Activated CD4-positive, alpha-beta T cell treated with anti-CD3 and anti-CD28 coated beads, Interleukin-2, amount 50 U/mL, for 48 hours (primary cell): ENCODE measurements at regions not wholly inside any gene's neighbourhood (a gene's known extent, or its start where the extent isn't known, plus 50 kb on each side); places are given as distances from the start of the nearest gene placed in this dataset.

ENCODE experiments used
- DNase-seq, 2 experiments: peaks; one replicate each; pipeline ENCODE4 v3.0.0-alpha.2; 2020

DNA sequence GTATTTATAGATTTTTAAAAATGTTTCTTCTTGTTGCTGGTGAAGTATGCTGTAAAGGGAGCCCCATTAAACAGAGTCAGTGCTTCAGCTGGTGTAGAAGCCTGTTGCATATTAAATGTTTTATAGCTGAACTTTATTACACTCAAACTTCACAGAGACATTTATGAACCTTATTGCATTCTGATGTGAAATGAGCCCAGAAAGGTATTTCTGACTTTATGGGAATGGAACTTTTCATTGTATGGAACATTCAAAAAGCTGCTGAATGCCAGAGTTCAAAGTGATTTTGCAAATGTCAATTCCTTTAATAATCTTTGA, 329.3 kb upstream of the RASGRP1 start:
- no peak for DNase-seq

DNA sequence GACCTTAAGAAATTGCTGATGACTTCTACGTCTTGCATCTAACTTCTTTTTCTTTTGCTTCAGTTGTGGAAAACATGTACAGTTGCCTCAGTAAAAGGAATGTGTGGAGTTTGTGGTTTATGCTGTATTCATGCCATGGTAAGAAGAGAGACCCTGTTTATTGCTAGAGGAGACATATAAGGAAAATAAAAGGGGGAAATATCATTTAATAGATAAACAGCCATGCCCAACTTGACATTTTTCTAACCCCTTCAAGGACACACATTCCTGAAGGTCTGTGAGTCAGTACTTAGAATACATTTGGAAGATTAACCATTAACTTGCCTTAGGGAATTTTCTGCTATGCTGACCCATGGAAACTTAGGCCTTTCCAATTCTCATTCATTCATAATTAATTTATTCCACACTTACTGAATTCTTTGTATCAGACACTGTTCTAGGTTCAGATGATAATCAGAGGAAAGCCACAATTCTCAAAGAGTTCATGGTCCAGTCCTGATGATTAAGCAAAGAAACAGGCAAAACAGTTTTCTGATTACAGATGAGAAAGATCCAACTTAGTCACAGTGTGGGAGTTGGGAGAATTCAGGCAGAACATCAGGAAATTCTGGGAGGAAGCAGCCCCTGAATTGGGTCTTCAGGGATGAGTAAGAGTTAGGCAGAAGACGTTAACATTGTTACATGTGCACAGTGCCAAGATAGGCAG, 329.8 kb upstream of the RASGRP1 start:
- DNase-seq: no peak

DNA sequence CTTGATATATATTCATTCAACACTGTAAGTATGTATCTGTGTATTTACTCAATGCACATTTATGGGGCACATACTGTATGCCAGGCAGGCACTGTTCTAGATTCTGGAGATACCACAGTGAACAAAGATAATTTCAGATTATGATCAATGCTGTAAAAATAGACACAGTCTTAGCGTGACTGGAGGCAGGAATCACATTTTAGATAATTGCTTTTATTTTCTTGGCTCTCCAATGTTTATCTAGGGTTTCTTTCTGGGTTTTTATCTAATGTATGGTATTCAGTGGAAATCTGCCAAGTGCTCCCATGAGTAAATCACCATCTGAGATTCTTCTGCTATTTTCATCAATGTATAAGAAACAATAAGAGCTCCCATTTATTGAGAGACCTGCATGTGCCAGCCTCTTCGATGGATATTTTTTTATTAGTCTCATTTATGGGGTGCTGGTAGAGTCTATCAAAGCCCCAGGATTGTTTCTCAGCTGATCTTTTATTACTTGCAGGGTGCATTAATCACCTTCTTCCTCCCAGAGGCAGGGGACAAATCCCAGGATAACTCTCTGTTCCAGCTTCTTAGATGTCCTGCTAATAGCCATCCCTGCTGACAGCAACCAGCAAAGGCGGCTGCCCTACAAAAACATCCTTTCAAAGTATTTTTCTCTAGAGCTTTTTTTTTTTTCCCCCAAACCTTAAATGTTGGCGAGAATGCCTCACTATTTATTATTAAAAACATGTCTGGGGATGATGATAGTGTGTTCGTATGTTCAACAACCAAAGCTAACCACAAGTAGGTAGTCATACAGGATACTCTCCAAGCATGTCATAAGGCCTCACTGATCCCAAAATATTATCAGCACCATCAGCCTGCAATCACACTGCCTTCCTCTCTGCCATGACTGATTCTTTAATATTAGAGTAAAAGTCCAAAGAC, 331.0 kb upstream of the RASGRP1 start:
- DNase-seq: no peak

DNA sequence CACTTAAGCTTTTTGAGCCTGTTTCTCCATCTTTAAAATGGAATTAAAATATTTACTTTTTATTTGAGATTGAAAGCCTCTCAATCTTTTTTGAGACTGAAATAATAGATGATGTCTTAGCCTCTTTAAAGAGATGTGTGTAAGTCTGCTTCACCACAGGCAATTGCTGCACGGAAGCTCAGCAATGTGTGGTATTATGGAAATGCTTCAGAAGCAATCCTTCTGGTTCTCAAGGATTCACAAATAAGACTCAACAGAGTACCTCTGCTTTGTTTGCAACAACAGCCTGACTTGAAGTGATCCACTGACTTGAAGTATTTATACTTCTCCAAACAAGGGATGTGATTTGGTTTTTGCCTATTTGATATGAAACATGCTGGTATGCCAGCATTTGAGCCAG, 332.0 kb upstream of the RASGRP1 start:
- no peak for DNase-seq

DNA sequence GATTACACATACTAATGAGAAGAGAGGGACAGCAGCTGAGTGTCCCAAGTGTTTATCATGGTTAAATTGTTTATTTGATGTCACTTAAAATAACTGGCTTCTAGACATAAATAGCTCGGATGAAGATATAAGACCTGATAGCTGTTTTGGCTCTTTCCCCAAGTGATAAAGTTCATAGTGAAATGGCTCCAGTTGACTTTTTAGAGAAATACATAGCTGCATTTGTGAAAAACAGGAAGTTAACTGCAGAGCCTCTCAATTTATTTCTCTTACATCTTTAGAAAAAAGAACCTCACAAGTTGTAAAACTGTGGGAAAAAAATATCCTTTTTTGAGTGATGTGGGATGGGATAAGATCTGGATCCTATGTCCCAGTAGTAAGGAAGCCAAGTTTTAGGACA, 332.9 kb upstream of the RASGRP1 start:
- no peak for DNase-seq

DNA sequence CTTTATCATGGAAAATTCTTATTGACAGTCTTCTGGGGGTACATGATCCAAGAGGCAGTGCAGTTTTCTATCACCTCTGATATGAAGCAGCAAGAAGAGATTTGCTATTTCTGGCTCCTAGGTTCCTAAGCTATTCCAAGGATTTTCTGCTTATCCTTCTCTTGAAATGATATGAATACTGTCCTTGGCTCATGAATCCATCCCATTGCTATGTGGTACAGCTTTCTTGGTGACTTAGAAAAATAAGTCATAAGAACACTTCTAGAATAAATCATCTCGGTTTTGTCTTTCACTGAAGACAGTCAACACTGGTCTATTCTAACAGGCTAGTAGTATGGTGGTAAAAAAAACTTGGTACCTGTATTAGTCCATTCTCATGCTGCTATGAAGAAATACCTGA, 333.6 kb upstream of the RASGRP1 start:
- DNase-seq: no peak

DNA sequence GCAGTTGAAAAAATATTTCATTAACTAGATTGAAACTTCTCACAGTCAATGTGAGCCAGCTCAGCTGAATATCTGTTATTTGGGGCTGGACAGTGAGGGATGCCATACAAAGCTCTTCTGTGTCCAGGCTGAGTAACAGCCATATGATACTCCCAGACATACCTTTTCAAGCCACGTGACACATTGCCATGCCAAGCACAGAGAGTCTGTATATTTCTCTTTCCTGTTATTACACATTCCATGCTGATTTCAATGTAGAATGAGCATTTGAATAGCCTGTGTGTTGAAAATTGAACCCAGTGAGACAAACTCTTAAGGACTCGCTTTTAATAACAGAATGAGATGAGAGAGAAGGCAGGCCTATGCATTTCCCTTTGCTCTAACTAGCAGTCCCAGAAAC, 334.7 kb upstream of the RASGRP1 start:
- DNase-seq: no peak

DNA sequence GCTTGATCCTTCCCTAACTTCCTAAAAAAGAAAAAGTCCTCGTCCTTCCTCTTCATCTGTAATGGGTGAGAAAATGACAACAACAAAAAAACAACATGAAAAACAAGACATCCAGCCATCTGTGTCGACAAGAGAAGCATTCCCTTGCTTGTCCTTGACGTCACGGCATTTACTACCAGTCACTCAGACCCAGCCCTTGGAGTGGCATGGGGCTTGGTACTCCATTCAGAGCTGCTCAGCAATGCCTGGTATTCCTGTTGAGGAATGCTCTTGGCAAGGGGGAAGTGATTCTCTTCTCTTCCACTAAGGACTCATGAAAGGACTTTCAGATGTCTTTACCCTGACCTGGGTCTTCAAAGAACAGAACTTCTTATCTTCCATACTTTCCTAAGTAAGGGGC, 339.7 kb upstream of the RASGRP1 start:
- no peak for DNase-seq

DNA sequence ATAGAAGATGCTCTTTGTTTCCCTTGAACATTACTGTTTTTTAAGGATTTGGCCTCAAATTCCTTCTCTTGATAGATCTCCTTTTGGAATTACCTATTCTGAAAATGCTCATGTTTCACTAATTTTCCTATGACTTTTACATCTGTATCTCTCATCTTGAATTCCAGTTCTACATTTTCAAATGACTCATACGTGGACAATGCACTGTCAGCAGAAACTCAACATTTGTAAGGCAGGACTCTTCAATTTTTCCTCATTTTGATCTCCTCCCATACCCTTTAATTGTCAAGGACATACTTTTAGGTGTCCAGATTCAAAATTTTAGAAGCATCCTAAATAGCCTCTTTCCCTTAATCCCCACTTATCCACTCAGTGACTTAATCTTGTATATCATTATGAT, 341.0 kb upstream of the RASGRP1 start:
- DNase-seq: no peak

DNA sequence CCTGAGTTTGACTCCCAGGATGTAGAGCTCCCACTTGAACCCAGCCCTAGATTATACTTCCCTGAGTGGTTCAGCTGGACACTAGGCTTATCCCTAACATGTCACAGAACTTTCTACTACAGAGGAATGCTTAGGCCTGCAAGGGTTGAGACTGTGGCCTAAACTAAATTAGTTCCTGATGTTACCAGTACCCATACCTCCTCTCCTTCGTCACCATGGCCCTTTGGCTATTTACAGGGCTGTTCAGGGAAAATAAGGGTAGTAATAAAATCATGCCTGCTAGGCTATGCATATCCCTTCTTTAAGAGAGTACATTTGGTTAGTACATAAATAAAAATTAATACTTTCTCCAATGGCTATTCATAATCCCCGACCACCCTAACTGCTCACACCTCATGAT, 356.4 kb upstream of the RASGRP1 start:
- DNase-seq: no peak

DNA sequence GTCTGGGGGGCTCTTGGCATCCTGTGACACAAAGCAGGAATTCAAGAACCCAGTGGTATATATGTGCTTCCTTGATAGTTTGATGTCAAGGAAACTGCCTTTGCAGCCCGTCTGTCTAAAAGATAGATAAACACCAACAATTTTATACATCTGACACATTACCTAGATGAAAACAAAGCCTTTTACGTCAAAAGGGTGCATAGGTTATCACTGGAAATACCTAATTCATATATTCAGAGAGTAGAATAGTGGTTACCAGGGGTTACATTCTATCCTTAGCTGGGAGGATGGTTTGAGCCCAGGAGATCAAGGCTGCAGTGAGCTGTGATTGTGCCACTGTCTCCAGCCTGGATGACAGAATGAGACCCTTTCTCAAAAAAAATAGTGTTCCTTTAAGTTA, 356.9 kb upstream of the RASGRP1 start:
- DNase-seq: no peak

DNA sequence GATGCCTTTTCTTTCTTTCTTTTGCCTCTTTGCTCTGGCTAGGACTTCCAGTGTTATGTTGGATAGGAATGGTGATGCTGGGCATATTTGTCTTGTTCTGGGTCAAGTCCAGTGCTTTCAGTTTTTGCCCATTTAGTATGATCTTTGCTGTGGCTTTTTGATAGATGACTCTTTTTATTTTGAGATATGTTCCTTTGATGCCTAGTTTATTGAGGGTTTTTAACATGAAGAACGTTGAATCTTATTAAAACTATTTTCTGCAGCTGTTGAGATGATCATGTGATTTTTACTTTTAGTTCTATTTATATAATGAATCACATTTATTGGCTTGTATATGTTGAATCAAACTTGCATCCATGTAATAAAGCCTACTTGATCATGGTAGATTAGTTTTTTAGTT, 363.8 kb upstream of the RASGRP1 start:
- no peak for DNase-seq

DNA sequence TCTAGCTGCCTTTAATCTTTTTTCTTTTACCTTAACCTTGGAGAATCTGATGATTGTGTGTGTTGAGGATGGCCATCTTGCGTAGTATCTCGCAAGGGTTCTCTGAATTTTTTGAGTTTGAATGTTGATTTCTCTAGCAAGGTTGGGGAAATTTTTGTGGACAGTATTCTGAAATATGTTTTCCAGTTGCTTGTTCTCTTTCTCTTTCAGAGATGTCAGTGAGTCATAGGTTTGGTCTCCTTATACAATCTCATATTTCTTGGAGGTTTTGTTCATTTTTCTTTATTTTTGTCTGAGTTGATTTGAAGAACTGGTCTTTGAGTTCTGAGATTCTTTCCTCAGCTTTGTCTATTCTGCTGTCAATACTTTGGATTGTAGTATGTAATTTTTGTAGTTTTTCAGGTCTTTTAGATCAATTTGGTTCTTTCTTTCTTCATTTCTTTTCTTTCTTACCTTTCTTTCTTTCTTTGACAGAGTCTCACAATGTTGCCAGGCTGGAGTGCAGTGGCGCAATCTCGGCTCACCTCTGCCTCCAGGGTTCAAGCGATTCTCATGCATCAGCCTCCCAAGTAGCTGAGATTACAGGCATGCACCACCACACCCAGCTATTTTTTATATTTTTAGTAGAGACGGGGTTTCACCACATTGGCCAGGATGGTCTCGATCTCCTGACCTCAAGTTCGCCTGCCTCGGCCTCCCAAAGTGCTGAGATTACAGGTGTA, 366.4 kb upstream of the RASGRP1 start:
- DNase-seq: no peak

DNA sequence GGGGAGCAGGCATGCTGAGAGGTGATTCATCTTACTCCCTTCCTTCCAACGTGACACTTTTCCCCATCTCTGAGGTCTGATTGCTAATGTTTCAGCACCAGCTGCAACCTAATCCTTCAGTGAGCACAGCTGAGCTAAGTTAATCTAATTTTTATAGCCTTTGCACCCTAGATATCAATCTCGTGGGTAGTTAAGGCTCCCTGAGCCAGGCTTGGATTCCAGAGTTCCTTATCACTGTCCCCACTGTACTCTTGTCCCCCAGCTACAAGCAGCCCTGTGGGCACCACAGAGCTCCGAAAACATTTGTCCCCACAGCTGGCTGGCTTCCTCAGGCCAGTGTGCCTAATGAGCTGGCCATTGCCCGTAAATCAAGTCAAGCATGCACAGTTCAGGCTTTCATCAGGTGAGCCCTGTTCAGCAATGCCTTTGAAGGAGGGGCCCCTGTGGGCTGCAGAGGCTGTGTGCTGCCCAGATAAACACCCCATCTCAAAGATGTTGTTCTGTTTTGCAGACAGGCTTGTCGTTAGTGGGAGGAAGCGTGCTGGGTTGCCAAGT, 376.9 kb upstream of the RASGRP1 start:
- DNase-seq: no peak

DNA sequence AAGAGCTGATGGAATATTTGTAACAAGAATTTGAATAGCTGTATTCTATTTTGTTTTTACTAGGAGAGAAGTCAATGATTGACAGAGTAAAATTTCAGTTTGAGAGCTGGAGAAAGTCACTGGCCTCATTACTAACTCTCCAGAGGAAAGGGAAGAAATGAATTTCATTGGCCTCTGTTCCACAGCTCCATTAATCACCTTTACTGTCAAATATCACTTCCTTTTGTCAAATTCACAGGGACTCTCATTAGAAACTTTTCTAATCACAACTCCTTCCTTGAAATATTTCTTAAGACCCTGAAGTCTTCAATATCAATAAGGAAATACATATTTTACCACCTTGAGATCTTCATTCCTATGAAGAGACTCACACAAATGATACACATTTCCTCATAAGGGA, 379.9 kb upstream of the RASGRP1 start:
- no peak for DNase-seq

DNA sequence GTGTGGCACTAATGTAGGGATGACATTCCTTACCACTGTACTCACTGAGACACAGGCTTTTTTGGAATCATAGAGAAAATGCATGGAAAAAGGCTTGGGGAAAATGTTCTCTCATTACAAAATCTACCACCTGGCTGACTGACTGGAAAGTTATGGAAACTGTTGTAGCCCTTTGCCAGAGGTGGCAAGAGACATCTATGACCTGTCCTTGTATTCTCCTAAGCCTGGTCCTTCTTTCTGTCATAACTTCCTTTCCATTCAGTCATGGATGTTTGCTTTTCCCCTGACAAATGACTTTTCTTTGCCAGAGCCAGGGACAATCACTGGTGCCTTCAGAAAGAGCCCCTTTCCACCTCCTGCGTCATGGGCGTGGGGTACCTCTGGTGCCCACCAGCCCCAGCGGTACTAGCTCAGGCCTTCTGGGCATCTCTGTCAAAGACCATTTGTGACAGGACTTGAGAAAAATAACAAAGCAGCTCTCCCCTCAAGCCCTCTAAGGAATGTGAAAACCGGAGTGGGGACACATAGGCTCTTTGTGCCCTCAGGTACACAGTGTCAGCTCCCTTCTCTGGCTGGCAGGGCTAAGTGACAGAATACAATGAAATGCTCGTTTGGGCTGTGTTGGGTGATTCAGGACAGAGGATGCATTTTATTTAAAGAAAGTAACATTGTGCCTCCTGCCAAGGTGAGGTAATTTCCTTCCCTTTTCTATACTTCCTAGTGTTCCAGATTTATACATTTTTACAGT, 381.1 kb upstream of the RASGRP1 start:
- no peak for DNase-seq

DNA sequence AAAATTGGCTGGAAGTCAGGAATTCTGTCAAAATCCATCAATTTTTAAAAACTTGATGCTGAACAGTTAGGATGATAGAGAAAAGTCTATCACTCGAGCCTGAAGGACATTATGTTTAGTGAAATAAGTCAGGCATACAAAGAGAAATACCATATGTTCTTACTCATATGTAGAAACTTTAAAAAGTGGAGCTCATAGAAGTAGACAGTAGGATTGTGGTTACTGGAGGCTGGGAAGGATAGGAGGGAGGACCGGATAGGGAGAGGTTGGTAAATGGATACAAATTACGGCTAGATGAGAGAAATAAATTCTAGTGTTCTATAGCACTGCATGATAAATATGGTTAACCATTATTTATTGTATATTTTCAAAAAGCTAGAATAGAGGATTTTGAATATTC, 389.5 kb upstream of the RASGRP1 start:
- no peak for DNase-seq

DNA sequence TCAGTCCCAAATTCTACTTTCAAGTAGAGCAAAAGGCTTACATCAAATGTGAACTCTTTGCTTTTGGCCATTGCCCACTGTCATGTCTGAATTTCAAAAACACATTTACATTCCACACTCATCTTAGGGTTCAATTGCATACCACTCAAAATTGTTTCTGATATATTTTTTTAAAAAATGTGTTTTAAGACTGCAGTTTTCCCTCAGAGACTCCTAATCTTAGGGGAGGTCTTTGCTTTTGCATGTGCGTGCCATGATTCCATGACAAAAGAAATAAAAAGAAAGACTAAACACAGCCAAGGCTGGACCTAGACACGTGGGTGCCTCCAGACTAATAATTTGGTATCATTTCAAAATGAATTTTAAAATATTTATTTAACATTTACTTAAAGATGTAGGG, 396.8 kb upstream of the RASGRP1 start:
- no peak for DNase-seq

DNA sequence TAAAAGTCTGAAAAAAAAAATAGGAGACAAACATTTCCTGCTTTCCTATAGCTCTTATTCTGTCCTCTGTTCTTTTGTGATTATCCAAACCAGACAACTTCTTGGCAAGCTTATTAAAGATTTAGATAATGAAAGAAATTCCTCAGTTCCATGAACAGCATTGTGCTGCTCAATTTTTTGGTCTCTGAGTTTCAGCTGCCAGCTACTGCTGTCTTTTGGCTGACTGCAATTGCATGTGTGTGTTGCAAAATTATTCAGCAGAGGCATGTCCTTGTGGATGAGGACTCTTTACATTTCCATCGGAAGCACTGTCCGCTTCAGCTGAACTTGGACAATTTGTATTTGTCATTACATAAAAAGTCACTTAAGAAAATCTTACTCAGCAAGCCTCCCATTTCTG, 397.3 kb upstream of the RASGRP1 start:
- no peak for DNase-seq

DNA sequence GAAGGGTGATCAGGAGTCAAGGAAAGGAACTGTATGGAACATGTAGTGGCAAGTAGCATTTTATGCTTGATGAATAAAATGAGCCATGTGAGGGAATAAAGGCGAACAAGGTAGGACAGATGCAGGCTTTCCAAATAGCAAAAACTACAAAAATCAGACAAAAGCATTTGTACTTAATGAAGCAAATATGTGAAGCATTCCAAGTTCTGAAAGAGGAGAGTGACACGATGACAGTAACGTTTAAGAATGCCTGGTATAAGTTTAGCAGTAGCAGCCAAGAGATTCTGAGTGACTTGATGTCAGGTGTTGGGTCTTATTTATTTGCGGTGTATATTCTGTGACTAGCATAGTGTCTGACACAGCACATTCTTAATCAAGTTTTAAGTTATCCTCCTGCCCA, 408.2 kb upstream of the RASGRP1 start:
- DNase-seq: no peak

DNA sequence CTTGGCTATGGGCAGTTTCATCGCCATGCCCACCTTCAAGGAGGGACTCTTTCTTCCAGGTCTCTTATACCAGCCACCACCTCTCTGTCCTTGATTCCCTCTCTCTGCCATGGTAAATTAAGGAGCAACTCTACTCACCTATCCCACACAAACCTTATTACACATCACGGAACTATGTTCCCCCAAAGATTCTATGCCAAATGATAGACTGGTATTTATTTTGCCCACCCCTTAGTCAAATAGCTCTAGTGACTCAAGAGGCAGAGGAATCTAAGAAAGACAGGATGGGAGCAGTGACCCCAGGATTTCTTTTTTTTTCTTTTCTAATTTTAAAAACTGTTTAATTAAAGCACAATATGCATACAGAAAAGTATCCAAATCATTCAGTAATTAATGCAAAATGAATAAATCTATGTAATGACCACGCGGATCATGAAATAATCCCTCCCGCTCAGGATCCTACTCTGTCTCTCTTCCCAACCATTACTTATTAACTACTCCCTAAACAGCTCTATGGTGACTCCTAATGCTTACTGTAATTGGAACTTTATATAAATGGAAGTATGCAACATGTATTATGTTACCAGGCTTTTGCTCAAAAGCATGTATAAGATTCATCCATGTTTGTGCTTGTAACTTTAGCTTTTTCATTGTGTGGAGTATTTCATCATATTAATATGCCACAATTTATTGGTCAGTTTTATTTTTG, 410.8 kb upstream of the RASGRP1 start:
- no peak for DNase-seq

DNA sequence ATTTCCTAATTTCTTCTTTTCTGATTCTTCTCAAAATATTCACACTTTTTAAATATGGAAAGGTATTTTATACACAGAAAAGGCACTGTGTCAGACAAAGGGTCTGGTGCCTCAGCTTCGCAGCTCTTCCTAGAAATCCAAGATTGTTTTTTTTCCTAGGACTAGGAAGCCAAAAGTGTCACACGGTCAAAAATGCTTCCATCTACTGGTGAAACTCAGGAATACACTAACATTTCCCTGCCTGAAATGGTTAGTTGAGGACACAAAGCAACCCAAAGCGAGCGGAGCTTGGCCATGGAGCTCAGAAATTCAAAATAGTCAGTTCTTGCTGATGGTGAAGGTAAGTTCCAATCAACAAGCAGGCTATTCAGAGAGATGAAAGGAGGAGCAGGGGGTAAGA, 426.5 kb upstream of the RASGRP1 start:
- DNase-seq: no peak
